HG03135 (cell line): ENCODE measurements at regions not wholly inside any gene's neighbourhood (a gene's known extent, or its start where the extent isn't known, plus 50 kb on each side); places are given as distances from the start of the nearest gene placed in this dataset.
"Not testable (repeated sequence)": the region's sequence is repeated elsewhere in the genome, so short reads cannot be mapped to it uniquely, and the experiment has no call there.

Source experiments
- ATAC-seq: cut with Tn5 transposase; IDR thresholded peaks from one replicate; pipeline ENCODE4 v1.9.1; 2021; ENCODE audit warnings: mild to moderate bottlenecking, moderate library complexity; ENCODE audit not compliant: unreplicated experiment

DNA sequence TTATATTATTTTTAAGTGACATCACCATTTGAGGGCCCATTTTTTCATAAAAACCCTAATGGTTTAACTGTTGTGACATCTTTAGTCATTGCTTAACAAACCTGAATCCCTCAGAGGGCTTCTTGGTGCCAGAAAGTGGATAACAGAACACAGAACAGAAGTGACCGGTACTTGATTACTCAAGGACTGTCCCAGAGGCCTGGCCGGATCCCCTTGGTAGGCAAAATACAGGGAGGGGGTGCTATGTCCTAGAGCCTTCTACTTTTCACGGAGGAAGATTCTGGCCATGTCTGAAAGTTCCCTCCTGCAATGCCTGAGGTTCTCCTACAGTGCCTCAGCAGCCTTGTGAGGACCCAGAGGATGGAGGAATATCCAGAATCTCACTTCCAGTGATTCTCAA is 94.3 kb upstream of the DCLK2 start:
- no peak for ATAC-seq

DNA sequence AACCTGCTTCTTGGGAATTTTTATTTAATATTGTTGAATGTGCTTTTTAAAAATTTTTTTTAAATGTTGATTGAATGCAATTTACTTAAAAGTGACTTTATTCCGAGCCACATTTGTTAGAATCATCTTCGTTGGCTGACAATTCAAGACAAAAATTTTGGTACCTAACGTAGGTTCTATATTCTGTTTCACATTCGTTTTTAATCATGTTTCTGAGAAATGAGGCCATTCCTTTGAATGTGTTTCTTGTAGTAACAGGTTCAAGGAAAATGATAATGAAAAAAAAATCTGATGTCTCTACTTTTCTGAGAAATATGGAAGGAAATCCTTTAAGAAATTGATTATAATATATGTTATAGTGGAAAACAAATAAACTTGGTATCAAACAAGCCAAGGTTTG is 92.3 kb upstream of the DCLK2 start:
- no peak for ATAC-seq

DNA sequence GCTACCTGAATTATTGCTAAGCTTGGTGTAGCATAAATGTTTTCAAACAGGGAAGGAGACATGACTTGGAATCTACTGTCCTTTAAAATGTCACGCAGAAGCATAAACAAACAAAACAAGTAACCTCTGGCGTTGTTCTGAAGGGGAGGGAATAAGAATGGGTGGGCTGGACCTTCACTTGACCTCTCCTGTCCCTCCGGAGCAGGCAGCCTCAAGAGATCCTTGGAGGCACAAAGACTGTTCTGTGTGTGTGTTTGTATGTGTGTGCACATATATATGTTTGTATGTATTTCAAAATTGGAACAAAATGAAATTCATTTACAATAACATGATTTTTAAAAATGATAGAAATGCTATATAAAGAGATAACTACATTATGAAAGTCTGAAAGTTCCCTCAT is 91.3 kb upstream of the DCLK2 start:
- ATAC-seq: no peak

DNA sequence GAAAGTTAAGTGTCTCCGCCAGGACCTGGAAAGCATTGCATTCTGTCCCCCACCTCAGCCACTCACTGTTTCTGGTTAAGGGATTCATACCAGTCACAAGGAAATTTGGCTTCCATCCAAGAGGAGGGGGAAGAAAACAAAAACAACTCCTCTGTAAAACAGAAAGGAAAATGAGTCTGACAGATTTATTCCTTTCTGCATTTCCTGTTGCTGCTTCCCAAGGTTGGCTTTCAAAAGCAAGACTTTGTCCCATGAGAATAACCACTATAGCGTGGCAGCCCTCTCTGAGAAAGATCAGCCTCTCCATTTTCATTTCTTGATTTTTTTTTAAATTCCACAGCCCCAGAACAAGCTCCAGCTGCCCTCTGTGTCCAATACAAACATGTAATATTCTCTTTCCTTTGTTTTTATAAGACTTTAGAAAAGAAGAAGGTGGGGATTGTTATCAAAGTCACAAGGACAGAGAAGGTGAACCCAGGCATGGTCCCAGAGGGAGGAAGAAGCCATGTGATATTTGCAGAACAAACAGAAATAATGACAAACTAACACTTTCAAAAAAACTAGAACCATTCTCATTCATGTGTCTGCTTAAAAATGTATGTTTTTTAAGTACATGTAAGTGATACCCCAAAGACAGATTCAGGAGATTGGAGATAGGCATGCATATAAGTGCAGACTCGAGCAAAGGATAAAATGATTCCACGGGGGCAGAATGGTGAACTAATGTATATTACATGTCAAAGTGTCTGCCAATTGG is 90.7 kb upstream of the DCLK2 start:
- no peak for ATAC-seq

DNA sequence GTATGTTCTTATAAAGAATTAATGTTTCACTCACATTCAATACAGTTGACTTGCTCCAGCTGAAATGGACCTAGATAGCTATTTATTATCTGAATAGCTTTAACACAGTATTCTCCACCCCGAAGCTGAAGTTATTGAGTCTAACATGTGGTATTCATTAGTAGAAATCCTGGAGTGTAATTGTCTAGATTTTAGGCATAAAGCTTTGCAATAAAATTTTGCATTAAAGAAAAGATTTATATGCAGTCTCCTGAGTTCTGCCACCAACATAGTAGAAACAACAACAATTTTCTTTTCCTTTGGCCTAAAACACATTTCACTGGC is 90.2 kb upstream of the DCLK2 start:
- no peak for ATAC-seq

DNA sequence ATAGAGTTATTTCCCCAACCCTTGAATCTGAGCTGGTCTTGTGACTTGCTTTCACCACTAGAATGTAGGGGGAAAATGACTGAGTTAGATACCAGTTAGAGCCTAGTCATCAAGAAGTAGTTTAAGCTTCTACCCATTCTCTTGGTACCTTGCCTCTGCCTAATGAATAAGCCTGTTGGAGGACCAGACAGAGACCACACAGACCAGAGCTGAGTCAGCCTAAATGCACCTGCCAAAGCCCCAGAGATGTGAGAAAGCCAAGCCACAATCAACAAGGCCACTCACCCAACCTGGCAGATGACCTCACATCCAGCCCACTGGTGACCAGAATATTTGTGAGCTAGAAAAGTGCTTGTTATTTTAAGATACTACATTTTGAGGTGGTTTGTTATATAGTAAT is 85.2 kb upstream of the DCLK2 start:
- no peak for ATAC-seq

DNA sequence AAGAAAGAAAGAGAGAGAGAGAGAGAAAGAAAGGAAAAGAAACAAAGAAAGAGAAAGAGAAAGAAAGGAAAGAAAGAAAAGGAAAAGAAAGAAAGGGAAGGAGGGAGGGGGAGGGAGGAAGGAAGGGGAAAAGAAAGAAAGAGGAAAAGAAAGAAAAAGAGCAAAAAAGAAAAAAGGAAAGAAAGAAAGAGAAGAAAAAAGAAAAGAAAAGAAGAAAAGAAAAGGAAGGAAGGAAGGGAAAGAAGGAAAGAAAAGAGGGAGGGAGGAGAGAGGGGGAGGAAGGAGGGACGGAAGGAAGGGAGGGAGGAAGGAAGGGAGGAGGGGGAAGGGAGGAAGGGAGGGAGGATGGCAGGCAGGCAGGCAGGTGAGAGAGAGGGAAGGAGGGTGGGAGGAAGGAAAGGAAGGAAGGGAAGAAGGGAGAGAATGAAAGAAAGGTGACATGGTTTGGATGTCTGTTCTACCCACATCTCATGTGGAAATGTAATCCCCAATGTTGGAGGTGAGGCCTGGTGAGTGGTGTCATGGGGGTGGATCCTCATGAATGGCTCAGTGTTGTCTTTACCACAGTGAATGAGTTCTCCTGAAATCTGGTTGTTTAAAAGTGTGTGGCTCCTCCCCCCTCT is 83.0 kb upstream of the DCLK2 start:
- no peak for ATAC-seq

DNA sequence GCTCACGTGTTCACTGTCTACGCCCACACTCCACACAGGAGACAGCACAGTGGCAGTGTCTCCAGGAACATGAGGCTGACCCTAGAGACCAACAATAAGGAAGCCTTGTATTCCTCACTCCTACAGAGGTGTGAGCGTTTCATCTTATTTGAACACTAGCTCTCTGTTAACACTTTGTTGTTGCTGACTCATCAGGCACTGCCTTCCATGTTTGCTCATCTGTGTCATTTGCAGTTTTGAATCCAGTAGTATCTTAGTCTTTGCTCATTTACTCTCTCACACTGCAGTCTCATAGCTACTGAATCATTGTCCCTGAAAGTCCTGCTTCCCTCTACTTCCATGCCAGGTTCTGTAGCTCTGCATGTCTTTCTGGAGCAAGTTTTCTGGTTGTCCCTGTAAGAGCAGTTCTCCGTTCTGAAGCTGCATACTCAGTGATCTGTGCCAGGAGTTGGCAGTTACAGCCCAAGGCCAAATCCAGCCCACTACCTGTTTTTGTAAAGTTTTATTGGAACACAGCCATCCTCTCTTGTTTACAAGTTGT is 80.3 kb upstream of the DCLK2 start:
- no peak for ATAC-seq

DNA sequence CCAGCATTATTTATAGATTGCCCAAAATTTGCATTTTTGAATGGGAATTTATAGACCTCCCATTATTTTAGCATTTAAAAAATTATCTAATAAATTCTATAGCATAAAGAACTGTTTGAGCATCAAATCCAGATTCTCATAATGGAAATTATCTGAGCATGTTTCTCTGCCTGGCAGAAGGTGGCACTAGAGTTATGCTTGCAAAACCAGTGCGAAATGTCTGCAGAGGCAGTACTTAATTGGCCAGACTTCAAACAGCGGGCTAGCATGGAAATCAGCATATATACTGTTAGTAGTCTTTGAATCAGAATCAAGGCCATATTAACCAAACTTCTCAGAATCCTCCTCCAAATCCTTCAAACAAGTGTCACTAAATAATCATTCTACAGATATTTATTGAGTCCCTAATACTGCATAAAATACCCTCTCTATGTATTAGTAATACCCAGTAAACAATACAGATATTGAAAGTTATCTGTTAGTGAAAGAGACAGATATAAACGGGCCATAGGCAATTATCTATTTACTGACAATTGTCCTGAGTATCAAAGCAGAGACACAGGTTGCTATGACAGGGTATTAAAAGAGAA is 78.7 kb upstream of the DCLK2 start:
- no peak for ATAC-seq

DNA sequence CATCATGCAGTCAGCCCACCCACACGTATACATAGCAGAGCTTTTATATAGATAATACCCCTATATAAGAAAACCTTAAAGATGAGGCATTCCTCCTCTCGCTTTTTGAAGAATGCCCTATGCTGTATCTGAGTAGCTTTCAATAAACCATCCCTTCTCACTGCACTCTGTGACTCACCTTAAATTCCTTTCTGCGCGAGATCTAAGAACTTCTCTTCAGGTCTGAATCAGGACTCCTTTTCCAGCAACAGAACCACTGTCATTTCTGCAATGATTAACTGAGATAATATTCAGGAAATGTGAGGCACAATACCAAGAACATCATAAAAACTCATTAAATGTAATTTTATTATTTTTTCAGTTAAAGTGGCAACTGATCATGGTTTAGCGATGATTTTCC is 76.4 kb upstream of the DCLK2 start:
- no peak for ATAC-seq

DNA sequence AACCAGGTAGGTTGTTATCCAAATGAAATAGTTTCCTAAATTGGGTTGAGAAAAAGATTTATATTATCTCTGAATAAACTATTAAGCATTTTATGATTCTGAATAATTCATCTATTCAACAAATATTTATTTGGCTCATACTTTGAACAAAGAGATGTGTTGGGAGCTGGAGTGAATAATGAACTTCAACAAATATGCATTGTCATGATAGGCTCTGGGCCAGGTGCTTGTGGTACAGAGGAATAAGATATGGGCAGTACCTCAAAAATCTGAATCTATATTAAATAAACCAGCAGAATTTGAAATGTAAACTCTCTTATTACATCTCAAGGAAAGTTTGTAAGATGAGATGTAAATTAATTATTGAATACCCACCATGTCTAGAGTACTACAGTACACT is 75.7 kb upstream of the DCLK2 start:
- ATAC-seq: no peak

DNA sequence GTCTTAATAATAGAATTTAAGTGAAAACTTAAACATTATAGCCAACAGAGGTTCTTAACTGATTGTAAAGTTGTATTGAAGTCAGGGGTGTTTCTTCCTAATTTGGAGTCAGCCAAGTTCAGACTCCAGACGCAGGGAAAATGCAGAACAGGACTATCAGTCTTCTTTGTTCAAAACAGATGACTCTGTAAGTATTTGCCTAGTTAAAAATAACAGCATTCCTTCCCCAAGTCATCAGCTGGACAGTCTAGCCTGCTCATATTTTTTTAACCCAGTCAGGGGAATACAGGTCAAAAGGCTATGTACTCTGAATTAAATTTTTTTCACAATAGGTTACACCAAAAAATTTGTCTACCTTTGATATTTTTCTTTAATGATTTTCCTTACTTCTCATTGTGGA is 73.8 kb upstream of the DCLK2 start:
- ATAC-seq: no peak

DNA sequence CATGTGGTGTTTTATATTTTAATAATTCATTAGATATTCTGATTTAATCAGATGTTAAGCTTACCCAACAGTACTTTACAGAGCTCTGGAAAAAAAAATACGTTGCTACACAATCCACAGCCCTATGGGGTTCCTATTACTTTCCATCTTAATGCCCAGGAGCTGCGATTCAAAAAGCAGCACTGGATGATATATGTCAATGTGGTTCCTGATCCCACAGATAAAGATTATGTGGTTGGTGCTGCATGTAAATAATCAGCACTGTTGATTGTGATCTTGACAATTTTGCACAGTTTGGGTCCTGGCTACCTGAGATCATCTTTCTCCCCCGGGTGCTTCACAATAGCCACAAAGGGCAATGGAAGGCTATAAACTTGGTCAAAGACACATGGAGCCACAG is 72.7 kb upstream of the DCLK2 start:
- no peak for ATAC-seq

DNA sequence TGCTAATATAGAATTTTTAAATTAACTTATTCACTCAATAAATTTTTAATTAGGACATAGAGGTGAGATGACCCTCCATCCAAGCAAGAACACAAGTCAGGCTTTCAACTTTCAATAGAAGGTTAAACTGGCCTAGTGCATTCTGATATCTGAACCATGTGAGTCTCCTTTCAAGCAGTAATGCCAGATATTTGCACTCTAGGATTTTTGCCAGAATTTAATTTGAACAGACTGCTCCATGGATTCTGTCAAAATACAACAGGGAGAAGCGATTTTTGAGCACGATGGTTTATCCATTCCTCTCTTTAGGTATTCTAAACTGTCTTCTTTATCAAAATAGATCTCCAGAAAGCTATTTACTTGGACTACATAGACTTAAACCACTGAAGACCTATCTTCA is 72.0 kb upstream of the DCLK2 start:
- ATAC-seq: no peak

DNA sequence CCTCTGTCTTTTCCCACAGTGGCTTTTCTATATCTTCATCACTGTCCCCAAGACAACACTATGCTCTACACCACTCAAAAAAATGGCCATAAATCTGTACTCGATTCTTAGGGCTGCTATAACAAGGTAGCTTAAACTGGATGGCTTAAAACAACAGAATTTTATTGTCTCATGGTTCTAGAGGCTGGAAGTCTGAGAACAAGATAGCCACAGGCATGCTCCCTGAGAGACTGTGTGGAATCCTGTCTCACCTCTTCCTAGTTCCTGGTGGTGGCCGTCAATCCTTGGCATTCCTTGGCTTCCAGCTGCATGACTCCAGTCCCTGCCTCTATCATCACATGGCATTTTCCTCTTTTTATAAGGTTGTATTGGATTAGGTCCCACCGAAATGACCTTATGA is 70.7 kb upstream of the DCLK2 start:
- ATAC-seq: no peak

DNA sequence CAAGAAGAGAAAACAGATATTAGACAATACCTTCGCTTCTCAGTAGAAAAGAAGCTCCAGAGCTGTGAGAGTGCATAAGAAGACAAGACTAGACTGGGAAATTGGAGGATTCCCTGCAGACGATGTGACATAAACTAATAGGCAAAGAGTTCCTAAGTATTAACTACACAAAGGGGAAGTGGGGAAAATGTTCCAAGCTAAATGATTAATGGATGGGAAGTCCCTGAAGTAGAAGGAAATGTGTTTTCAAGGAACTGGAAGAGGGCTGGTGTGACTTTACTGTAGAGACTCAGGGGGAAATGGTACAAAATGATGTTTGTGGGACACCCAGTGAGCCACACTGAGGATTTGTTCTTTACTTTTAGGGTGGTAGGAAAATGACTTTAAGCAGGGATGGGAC is 69.7 kb upstream of the DCLK2 start:
- ATAC-seq: no peak

DNA sequence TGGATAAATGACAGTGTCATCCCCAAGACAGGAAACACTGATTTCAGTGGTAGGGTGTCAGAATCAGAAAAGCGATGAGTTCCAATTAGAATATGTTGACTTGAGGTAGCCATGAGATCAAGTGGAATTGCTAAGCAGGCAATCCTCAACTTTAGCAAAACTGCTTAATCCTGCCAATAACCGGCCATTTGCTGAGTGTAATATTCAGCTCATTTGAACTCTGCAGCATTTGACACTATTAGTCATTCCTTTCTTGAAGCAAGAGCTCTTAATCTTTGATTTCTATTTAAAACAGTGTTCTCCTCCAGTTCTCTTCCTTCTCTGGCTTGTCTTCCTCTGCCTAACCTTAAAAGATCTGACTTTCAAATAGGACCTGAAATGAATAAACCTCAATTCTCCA is 68.7 kb upstream of the DCLK2 start:
- ATAC-seq: no peak

DNA sequence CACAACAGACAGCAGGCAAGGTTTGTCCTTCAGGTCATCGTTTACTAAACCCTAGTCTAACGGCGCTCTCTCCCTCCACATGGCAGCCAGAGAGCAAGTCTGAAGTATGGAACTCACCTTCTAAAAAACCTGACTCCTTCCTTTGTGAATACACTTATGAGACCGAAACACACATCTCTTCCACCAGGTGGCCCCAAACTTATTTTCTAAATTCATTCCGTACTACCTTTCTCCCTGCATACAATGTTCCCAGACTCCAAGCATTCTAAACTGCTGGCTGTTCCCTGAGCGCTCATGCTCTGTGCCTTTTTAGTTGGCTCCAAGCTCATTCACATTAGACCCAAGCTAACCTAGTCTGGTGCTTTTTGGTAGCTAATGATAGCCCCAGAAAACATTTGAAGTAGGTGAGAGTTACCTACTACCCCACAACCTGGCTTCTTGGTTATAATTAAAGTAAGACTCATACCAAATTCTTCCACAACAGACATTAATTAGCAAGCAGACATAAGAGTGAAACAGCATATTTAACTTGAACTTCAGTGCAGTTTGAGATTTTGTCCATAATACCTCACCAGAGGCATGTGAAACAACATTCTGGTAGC is 67.6 kb upstream of the DCLK2 start:
- ATAC-seq: no peak

DNA sequence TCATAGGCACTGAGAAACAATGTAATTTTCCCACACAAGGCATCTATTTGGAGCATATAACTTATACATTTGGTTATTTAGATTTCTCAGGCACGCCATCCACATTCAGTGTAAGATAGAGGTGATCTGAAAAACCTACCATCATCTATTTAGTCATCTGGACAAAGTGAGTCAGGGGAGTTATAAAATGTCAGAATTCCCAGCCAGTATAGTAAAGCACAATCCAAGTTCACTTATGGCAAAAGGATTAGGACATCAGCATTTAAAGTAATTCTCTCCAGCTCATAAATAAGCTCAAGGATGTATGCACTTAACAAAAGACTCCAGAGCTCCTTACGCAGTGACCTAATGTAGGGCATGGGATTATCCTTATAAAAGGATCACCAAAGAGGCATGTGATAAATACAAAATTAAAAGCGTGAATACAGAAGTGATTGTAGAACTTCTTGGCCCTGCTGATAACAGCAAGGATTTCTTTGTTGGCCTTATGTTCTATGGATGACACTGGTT is 65.3 kb upstream of the DCLK2 start:
- no peak for ATAC-seq

DNA sequence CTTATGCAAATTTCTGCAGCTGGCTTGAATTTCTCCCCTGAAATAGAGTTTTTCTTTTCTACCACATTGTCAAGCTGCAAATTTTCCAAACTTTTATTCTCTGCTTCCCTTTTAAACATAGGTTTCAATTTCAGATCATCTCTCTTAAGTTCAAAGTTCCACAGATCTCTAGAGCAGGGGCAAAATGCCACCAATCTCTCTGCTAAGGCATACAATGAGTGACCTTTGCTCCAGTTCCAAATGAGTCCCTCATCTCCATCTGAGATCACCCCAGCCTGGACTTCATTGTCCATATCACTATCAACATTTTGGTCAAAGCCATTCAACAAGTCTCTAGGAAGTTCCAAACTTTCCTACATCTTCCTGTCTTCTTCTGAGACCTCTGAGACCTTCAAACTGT is 62.3 kb upstream of the DCLK2 start:
- ATAC-seq: not testable (repeated sequence)

DNA sequence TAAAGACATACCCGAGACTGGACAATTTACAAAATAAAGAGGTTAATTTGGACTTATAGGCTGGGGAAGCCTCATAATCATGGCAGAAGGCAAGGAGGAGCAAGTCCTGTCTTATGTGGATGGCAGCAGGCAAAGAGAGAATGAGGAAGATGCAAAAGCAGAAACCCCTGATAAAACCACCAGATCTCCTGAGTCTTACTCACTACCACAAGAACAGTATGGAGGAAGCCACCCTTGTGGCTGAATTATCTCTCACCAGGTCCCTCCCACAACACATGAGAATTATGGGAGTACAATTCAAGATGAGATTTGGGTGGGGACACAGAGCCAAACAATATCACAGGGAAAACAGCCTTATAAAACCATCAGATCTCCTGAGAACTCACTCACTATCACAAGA is 61.6 kb upstream of the DCLK2 start:
- ATAC-seq: not testable (repeated sequence)

DNA sequence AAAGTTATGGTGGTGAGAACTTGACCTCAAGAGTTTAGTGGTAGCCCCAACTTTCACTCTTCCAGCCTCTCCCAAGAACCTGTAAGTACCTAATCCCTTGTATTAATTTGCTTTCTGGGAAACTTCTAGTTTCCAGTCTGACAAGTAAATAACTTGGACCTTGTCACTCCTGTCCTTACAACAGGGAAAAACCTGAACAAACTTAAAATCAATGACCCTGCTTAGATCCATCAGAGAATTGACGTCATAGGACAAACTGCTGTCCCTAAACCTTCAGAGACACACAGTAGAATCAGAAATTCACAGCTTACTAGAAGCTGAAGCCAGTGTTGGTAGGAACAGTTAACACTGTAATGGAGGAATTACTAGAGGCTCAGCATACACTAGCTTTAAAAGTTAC is 60.0 kb upstream of the DCLK2 start:
- no peak for ATAC-seq
